ENCODE measurements at regions not wholly inside any gene's neighbourhood (a gene's known extent, or its start where the extent isn't known, plus 50 kb on each side); places are given as distances from the start of the nearest gene placed in this dataset.

DNA sequence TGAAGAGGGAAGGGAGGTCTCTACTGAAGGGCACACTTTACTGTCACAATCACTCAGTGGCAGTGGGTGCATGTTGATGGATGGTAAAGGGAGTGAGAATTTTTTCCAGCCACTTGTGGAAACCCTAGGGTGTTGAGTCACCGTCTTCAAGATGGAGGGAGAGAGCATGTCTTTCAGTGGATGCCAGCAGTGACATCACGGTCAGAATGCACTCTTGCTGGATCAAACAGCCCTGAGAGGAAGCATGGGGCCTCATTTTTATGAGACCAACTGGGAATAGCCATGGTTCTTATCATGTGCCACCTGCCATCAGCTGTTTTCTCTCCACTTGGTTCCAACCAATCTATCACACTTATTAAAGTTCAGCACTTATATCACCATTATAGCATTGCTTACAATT is 182.5 kb downstream of the KCNRG start:
- TF ChIP-seq CTCF (conservative IDR thresholded peaks at IDR 0.05; ENCODE audit: low read depth, low read length) (no peak), EZH2 (IDR thresholded peaks at IDR 0.05; ENCODE audit: borderline replicate concordance, low read depth, low read length, poor library complexity, severe bottlenecking) (no peak)
